K562 (cell line): ENCODE measurements at regions not wholly inside any gene's neighbourhood (a gene's known extent, or its start where the extent isn't known, plus 50 kb on each side); places are given as distances from the start of the nearest gene placed in this dataset.

Experiments used
- ATAC-seq: fragments of 200-7000 bp; cut with Tn5 transposase; 3 replicates; pipeline ENCODE4 v1.9.1; 2020; ENCODE audit warnings: moderate library complexity
- BruUV-seq: library from RNA; stranded (reverse); fragments of 400-500 nt; replicated peaks from 2 replicates; lab custom pipeline; 2021; lab: Mats Ljungman, UMichigan
- CTCF ChIA-PET: fragments of 300-600 bp; formaldehyde crosslinking; extraction: SDS; loops from one replicate; lab custom pipeline; 2021; ENCODE audit warnings: low intra/inter-chr PET ratio; lab: Yijun Ruan, JAX
- POLR2A ChIA-PET: fragments of 300-600, 350-650 bp; sonication (Branson Sonifier 250); formaldehyde crosslinking; extraction: SDS; loops from one replicate; lab custom pipeline; 2021; ENCODE audit warnings: antibody characterized with exemption, inconsistent platforms; lab: Yijun Ruan, JAX
- DNase-seq, 4 experiments: peaks; one replicate each; pipeline versions ENCODE4 v3.0.0 to v3.0.0-alpha.2; 2011 to 2018; ENCODE audit warnings: low spot score in 3 of 4, mixed read lengths in 3 of 4; ENCODE audit errors: extremely low read depth in 1 of 4
- FAIRE-seq: peaks from 2 replicates; lab custom pipeline; 2011; peaks lifted over from hg19 to GRCh38; lab: Jason Lieb, UNC
- H2AFZ ChIP-seq: 2 replicates; pipeline ENCODE4 v1.6.0; 2011; ENCODE audit warnings: low read depth, low read length, control low read depth, inconsistent platforms
- H3K27ac ChIP-seq: fragments of 200-600 bp; 3 replicates; pipeline ENCODE4 v1.8.0; 2011; ENCODE audit warnings: low read depth, mild to moderate bottlenecking, control low read depth, inconsistent platforms, low read length, moderate library complexity, mixed read lengths; ENCODE audit errors: extremely low read depth
- H3K27me3 ChIP-seq, 2 experiments: fragments of 300-600 bp in 1 of 2; 2 replicates in 1 of 2; 3 replicates in 1 of 2; pipeline versions ENCODE4 v1.6.0 to v1.8.0; 2011; ENCODE audit warnings: inconsistent platforms in 2 of 2, low read length in 2 of 2, mild to moderate bottlenecking in 1 of 2, mixed read lengths in 1 of 2, moderate library complexity in 1 of 2; ENCODE audit not compliant: control insufficient read depth in 2 of 2, insufficient read depth in 2 of 2
- H3K36me3 ChIP-seq: fragments of 300-600 bp; 3 replicates; pipeline ENCODE4 v1.8.0; 2011; ENCODE audit warnings: mild to moderate bottlenecking, low read length, inconsistent platforms; ENCODE audit not compliant: control insufficient read depth, insufficient read depth
- H3K4me1 ChIP-seq, 2 experiments: fragments of 200-600 bp in 1 of 2; replicated peaks in 1 of 2; 2 replicates in 1 of 2; 3 replicates in 1 of 2; pipeline versions ENCODE4 v1.5.1 to v1.8.0; 2011; ENCODE audit warnings: inconsistent platforms in 2 of 2, low read length in 2 of 2, mild to moderate bottlenecking in 1 of 2, mixed read lengths in 1 of 2, moderate library complexity in 1 of 2; ENCODE audit not compliant: control insufficient read depth in 2 of 2, insufficient read depth in 2 of 2
- H3K4me2 ChIP-seq: 2 replicates; pipeline ENCODE4 v1.6.1; 2011; ENCODE audit warnings: low read length, control low read depth, inconsistent platforms, mixed read lengths; ENCODE audit not compliant: insufficient read depth
- H3K4me3 ChIP-seq: fragments of 200-600 bp; sonication (generic), shearing (Covaris generic); 2 replicates; pipeline ENCODE4 v1.5.1; 2016; ENCODE audit warnings: control low read depth, inconsistent platforms
- H3K79me2 ChIP-seq: fragments of 200-600 bp; 3 replicates; pipeline ENCODE4 v1.8.0; 2011; ENCODE audit warnings: low read length, inconsistent platforms; ENCODE audit not compliant: control insufficient read depth, insufficient read depth
- H3K9ac ChIP-seq, 2 experiments: 2 replicates each; pipeline versions ENCODE4 v1.6.0 to v1.6.1; 2011; ENCODE audit warnings: low read depth in 2 of 2, low read length in 2 of 2, control low read depth in 1 of 2, inconsistent platforms in 1 of 2, mild to moderate bottlenecking in 1 of 2, mixed read lengths in 1 of 2; ENCODE audit not compliant: insufficient read depth in 1 of 2
- H3K9me1 ChIP-seq: one replicate; pipeline ENCODE4 v1.6.0; 2011; ENCODE audit warnings: inconsistent platforms, mild to moderate bottlenecking, low read length, moderate library complexity; ENCODE audit not compliant: control insufficient read depth, insufficient read depth
- H3K9me3 ChIP-seq: replicated peaks from 2 replicates; pipeline ENCODE4 v1.5.1; 2011; ENCODE audit warnings: low read depth, low read length, inconsistent platforms; ENCODE audit not compliant: control insufficient read depth, insufficient read depth
- H4K20me1 ChIP-seq: replicated peaks from 2 replicates; pipeline ENCODE4 v1.6.1; 2011; ENCODE audit warnings: low read length, inconsistent platforms, mixed read lengths; ENCODE audit not compliant: control insufficient read depth, insufficient read depth
- FOXM1 ChIP-seq, 2 experiments: fragments of 450-650 bp in 1 of 2; sonication (generic) in 1 of 2; formaldehyde crosslinking in 1 of 2; IDR thresholded peaks; 2 replicates each; pipeline versions ENCODE4 v1.6.1 to v1.9.0; 2017 to 2022; ENCODE audit warnings: low read depth in 2 of 2, mild to moderate bottlenecking in 2 of 2, missing genetic modification reagents in 1 of 2, moderate library complexity in 1 of 2
- HEY1 ChIP-seq: fragments of 250-450 bp; sonication (Bioruptor Pico); IDR thresholded peaks from 2 replicates; pipeline ENCODE4 v1.5.0; 2020; ENCODE audit warnings: mild to moderate bottlenecking, moderate library complexity, borderline replicate concordance
- KDM1A ChIP-seq, 2 experiments: fragments of 450-650 bp; IDR thresholded peaks; 2 replicates each; pipeline ENCODE4 v1.6.1; 2016; ENCODE audit warnings: mild to moderate bottlenecking in 2 of 2
- NCOA4 ChIP-seq: fragments of 450-650 bp; IDR thresholded peaks from 2 replicates; pipeline ENCODE4 v1.6.1; 2018; ENCODE audit warnings: mild to moderate bottlenecking; ENCODE audit not compliant: partially characterized antibody
- NR3C1 ChIP-seq: sonication (generic); formaldehyde crosslinking; IDR thresholded peaks from 2 replicates; pipeline ENCODE4 v1.8.1; 2022; ENCODE audit warnings: missing genetic modification reagents
- POLR2AphosphoS2 ChIP-seq: IDR thresholded peaks from 2 replicates; pipeline ENCODE4 v1.6.1; 2012; ENCODE audit warnings: low read length, improper control_type of control experiment
- RBBP5 ChIP-seq: fragments of 200-600 bp; sonication (generic); IDR thresholded peaks from 2 replicates; pipeline ENCODE4 v1.6.1; 2012; ENCODE audit warnings: borderline replicate concordance, mild to moderate bottlenecking, low read length, control low read depth, inconsistent platforms; ENCODE audit not compliant: insufficient read depth, poor library complexity, severe bottlenecking
- RBM15 ChIP-seq: fragments of 200-400 bp; formaldehyde crosslinking; IDR thresholded peaks from 2 replicates; pipeline ENCODE4 v1.6.1; 2018; ENCODE audit warnings: mild to moderate bottlenecking, low read length, moderate library complexity; ENCODE audit not compliant: insufficient read depth
- SIX5 ChIP-seq, 2 experiments: IDR thresholded peaks; 2 replicates each; pipeline ENCODE4 v1.6.1; 2011; ENCODE audit warnings: low read length in 2 of 2, borderline replicate concordance in 1 of 2, low read depth in 1 of 2, mild to moderate bottlenecking in 1 of 2, moderate library complexity in 1 of 2; ENCODE audit not compliant: insufficient read depth in 1 of 2
- SRSF3 ChIP-seq: fragments of 200-400 bp; formaldehyde crosslinking; IDR thresholded peaks from 2 replicates; pipeline ENCODE4 v1.6.1; 2016; ENCODE audit warnings: mild to moderate bottlenecking, low read length, moderate library complexity; ENCODE audit not compliant: insufficient read depth
- THAP7 ChIP-seq: fragments of 250-450 bp; sonication (Bioruptor Pico); IDR thresholded peaks from 2 replicates; pipeline ENCODE4 v1.5.0; 2021
- XRCC4 ChIP-seq: IDR thresholded peaks from one replicate; pipeline ENCODE4 v1.6.1; 2011; ENCODE audit not compliant: insufficient read depth, insufficient read length; ENCODE audit errors: extremely low read depth
- ZBTB1 ChIP-seq: sonication (generic); formaldehyde crosslinking; IDR thresholded peaks from 2 replicates; pipeline ENCODE4 v1.8.1; 2023; ENCODE audit warnings: missing genetic modification reagents, low read depth, mild to moderate bottlenecking, borderline replicate concordance
- ZNF324 ChIP-seq: fragments of 250-450 bp; sonication (Bioruptor Pico); IDR thresholded peaks from 2 replicates; pipeline ENCODE4 v1.4.0; 2020; ENCODE audit warnings: mild to moderate bottlenecking
- ZNF436 ChIP-seq: fragments of 250-450, 450-650 bp; sonication (Bioruptor Pico); formaldehyde crosslinking; IDR thresholded peaks from 2 replicates; pipeline ENCODE4 v1.7.0; 2020; ENCODE audit warnings: mild to moderate bottlenecking
- ZNF57 ChIP-seq: fragments of 450-650 bp; formaldehyde crosslinking; IDR thresholded peaks from 2 replicates; pipeline ENCODE4 v1.4.0; 2020; ENCODE audit warnings: mild to moderate bottlenecking, moderate library complexity
- WGBS: fragments of 100-300 bp; shearing (Covaris generic); methylation state at CpG from one replicate; pipeline ENCODE4 v1.1.6; 2016; ENCODE audit warnings: low coverage, mixed read lengths; ENCODE audit not compliant: insufficient coverage; ENCODE audit errors: missing lambda C conversion rate; 5-methylcytosine and 5-hydroxymethylcytosine counted together
- in situ Hi-C: fragments of 300-500 bp; cut with MboI; formaldehyde crosslinking; loops from 4 replicates; pipeline ENCODE4 v1.15.0; 2018; ENCODE audit warnings: inconsistent platforms, mixed read lengths
- intact Hi-C: fragments of 100-400 bp; cut with micrococcal nuclease; formaldehyde crosslinking; loops from 2 replicates; pipeline ENCODE4 v1.14.2; 2022
- TF ChIP-seq, protein P1 (sequence below): fragments of 450-650 bp; formaldehyde crosslinking; IDR thresholded peaks from 2 replicates; pipeline ENCODE4 v1.4.0; 2022; ENCODE audit warnings: missing genetic modification characterization

DNA sequence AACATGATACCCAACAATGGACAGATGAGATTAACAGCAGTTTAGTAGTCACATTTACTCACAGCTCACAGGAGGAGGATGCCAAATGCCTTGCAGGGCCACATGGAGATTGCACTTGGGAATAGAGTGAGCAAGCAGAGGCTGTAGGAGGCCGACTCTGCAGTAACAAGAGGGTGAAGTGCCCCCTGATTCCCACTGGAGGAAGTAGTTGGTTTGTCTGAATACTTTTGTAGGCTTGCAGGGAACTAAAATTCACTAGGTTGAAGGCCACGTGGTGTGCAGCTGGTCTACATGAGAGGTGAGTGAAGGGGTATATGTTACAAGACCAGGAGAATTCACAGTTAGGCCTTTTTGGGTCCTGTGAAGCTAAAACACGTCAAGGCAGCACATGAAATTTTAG lies 419.3 kb upstream of the TNP1 start:
- no peak for FAIRE-seq
- 3% methylated on average over 3 of the region's 3 CpGs for WGBS
- Histone ChIP-seq H3K9ac (no peak overlapping the region), H4K20me1 (no peaks in the 10 kb centered on the region), H3K36me3 (no peaks in the 10 kb centered on the region), H3K27ac (no peak overlapping the region), H3K79me2 (no peaks in the 10 kb centered on the region), H2AFZ (no peak overlapping the region), H3K9me1 (no peaks in the 10 kb centered on the region), H3K4me2 (no peak overlapping the region), H3K4me3 (no peak overlapping the region), H3K9me3 (no peaks in the 10 kb centered on the region), H3K27me3 (0 out of 5 replicates have a peak, but pooled peaks cover 0 to 4% of the 10 kb centered on the region in 2 experiments), H3K4me1 (no peaks in the 10 kb centered on the region)
- TF ChIP-seq THAP7: no peak
- no peak for TF ChIP-seq KDM1A (IDR thresholded peaks at IDR 0.05)
- TF ChIP-seq FOXM1 (IDR thresholded peaks at IDR 0.05; ENCODE audit: low read depth): no peak
- TF ChIP-seq FOXM1 (CRISPR knock-in tag; IDR thresholded peaks at IDR 0.05; ENCODE audit: low read depth): no peak
- TF ChIP-seq SRSF3: no peak
- TF ChIP-seq POLR2AphosphoS2: no peak
- TF ChIP-seq ZNF436 (CRISPR knock-in tag): no peak
- TF ChIP-seq NR3C1 (CRISPR knock-in tag): no peak
- no peak for TF ChIP-seq RBM15
- no peak for TF ChIP-seq SIX5 (IDR thresholded peaks at IDR 0.05; ENCODE audit: borderline replicate concordance in 1 of 2, insufficient read depth in 1 of 2, low read depth in 1 of 2, low read length in 2 of 2)
- no peak for TF ChIP-seq ZBTB1 (CRISPR knock-in tag)
- TF ChIP-seq HEY1 (CRISPR knock-in tag): no peak
- TF ChIP-seq ZNF57 (CRISPR knock-in tag): no peak
- TF ChIP-seq, protein P1, sequence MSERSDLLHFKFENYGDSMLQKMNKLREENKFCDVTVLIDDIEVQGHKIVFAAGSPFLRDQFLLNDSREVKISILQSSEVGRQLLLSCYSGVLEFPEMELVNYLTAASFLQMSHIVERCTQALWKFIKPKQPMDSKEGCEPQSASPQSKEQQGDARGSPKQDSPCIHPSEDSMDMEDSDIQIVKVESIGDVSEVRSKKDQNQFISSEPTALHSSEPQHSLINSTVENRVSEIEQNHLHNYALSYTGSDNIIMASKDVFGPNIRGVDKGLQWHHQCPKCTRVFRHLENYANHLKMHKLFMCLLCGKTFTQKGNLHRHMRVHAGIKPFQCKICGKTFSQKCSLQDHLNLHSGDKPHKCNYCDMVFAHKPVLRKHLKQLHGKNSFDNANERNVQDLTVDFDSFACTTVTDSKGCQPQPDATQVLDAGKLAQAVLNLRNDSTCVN (CRISPR knock-in tag): no peak
- TF ChIP-seq XRCC4: no peak
- no peak for TF ChIP-seq NCOA4
- no peak for TF ChIP-seq ZNF324
- TF ChIP-seq RBBP5: no peak
- ATAC-seq: no peak
- ChIA-PET POLR2A (interaction anchor here (0.8 to 1.4 kb wide), 2 partner anchors 9 to 25 kb away, joined by 3 to 4 read pairs; no protein-coding TSS in a partner anchor), CTCF (no interaction called here)
- intact Hi-C loops: no loop called here
- DNase-seq: no peak
- in situ Hi-C loops: no loop called here
- BruUV-seq: no TSS peak
